Stomach (tissue), 4 donors: ENCODE measurements at regions not wholly inside any gene's neighbourhood (a gene's known extent, or its start where the extent isn't known, plus 50 kb on each side); places are given as distances from the start of the nearest gene placed in this dataset.

Source experiments
- CTCF ChIP-seq, 7 experiments: fragments of 450-650 bp in 4 of 7; fragments of 200-600 bp in 3 of 7; sonication (generic) in 3 of 7; IDR thresholded peaks; one replicate each; pipeline ENCODE4 v1.5.1; 2016 to 2019; ENCODE audit warnings: antibody characterized with exemption in 7 of 7, control low read depth in 2 of 7, mild to moderate bottlenecking in 1 of 7
- EP300 ChIP-seq: sonication (generic); formaldehyde crosslinking; IDR thresholded peaks from one replicate; pipeline ENCODE4 v1.6.1; 2017; ENCODE audit warnings: antibody characterized with exemption
- POLR2A ChIP-seq, 4 donors: fragments of 450-650 bp; IDR thresholded peaks; one replicate each; pipeline ENCODE4 v1.6.1; 2016; ENCODE audit warnings: antibody characterized with exemption in 4 of 4, control low read depth in 2 of 4, mild to moderate bottlenecking in 1 of 4, moderate library complexity in 1 of 4
- POLR2AphosphoS5 ChIP-seq, 3 donors: sonication (generic); formaldehyde crosslinking; IDR thresholded peaks; one replicate each; pipeline ENCODE4 v1.6.1; 2016; ENCODE audit warnings: antibody characterized with exemption in 3 of 3

- no peak for TF ChIP-seq CTCF (IDR thresholded peaks at IDR 0.05)
- no peak for TF ChIP-seq POLR2A (IDR thresholded peaks at IDR 0.05)
- no peak for TF ChIP-seq EP300
- no peak for TF ChIP-seq POLR2AphosphoS5 (IDR thresholded peaks at IDR 0.05)
These were observed 404.7 kb upstream of the THRB start for GRCh38 chr3:24899373-24899772.
